Fibroblast of the aortic adventitia (primary cell): ENCODE measurements at regions not wholly inside any gene's neighbourhood (a gene's known extent, or its start where the extent isn't known, plus 50 kb on each side); places are given as distances from the start of the nearest gene placed in this dataset. TPM values are rescaled to one million over a fixed set of nuclear protein-coding genes. Genes with fewer than 3 reads are reported as not detected.
"Not testable (repeated sequence)": the region's sequence is repeated elsewhere in the genome, so short reads cannot be mapped to it uniquely, and the experiment has no call there.

Experiments used
- DNase-seq: peaks from one replicate; pipeline ENCODE4 v3.0.0-alpha.2; 2010; ENCODE audit warnings: low read depth
- H3K4me3 ChIP-seq: 2 replicates; pipeline ENCODE4 v1.5.1; 2011; ENCODE audit warnings: low read depth, mild to moderate bottlenecking, control low read depth, low read length, moderate library complexity
- small RNA-seq: library from RNA; depleted of rRNA; stranded (forward); fragments of <200 nt; gene quantifications from one replicate; pipeline ENCODE3, GENCODE V24; 2012
- TF ChIP-seq, protein P1 (sequence below): IDR thresholded peaks from 2 replicates; pipeline ENCODE4 v1.5.1; 2011; ENCODE audit warnings: mild to moderate bottlenecking, low read length, control low read depth, inconsistent platforms; ENCODE audit not compliant: insufficient read depth

- TF ChIP-seq, protein P1, sequence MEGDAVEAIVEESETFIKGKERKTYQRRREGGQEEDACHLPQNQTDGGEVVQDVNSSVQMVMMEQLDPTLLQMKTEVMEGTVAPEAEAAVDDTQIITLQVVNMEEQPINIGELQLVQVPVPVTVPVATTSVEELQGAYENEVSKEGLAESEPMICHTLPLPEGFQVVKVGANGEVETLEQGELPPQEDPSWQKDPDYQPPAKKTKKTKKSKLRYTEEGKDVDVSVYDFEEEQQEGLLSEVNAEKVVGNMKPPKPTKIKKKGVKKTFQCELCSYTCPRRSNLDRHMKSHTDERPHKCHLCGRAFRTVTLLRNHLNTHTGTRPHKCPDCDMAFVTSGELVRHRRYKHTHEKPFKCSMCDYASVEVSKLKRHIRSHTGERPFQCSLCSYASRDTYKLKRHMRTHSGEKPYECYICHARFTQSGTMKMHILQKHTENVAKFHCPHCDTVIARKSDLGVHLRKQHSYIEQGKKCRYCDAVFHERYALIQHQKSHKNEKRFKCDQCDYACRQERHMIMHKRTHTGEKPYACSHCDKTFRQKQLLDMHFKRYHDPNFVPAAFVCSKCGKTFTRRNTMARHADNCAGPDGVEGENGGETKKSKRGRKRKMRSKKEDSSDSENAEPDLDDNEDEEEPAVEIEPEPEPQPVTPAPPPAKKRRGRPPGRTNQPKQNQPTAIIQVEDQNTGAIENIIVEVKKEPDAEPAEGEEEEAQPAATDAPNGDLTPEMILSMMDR = no peak
- no peak overlapping the region for H3K4me3 ChIP-seq
- peak; percentile 86 for DNase-seq
Observed at GRCh38 chr13:46468570-46469463, 81.8 kb upstream of the RUBCNL start.

DNA sequence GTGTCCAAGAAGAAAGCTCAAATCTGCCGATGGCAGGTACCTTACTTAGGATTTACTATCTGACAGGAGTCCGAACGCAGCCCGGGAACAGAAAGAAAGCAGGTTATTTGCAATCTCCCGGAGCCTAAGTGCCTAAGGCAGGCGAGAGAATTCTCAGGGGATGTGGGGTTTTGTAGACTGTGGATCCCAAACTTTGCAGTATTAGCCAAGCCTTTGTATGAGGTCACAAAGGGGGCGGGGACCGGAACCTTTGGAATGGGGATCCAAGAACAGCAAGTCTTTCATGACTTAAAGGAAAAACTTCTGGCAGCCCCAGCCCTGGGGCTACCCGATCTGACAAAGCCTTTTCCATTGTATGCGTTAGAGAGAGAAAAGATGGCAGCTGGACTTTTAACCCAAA is 80.6 kb upstream of the RUBCNL start:
- peak; percentile 82 for DNase-seq
- H3K4me3 ChIP-seq = not testable (repeated sequence)

DNA sequence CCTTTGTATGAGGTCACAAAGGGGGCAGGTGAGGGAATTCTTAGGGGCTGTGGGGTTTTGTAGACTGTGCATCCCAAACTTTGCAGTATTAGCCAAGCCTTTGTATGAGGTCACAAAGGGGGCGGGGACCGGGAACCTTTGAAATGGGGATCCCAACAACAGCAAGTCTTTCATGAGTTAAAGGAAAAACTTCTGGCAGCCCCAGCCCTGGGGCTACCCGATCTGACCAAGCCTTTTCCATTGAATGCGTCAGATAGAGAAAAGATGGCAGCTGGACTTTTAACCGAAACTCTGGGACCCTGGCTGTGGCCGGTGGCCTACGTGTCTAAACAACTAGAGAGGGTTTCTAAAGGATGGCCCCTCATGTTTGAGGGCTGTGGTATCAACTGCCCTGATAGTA is 79.0 kb upstream of the RUBCNL start:
- H3K4me3 ChIP-seq, DNase-seq: not testable (repeated sequence)

GRCh38 chr13:46463719-46464118 is 76.7 kb upstream of the RUBCNL start:
- TF ChIP-seq, protein P1 = no peak

DNA sequence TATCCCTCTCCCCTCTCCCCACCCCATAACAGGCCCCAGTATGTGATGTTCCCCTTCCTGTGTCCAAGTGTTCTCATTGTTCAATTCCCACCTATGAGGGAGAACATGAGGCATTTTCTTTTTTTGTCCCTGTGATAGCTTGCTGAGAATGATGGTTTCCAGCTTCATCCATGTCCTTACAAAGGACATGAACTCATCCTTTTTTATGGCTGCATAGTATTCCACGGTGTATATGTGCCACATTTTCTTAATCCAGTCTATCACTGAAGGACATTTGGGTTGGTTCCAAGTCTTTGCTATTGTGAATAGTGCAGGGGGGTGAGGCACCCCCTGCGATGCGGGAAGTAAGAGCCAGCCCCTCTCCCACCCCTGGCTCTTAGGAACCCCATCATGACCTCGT is 73.2 kb upstream of the RUBCNL start:
- not testable (repeated sequence) for H3K4me3 ChIP-seq, DNase-seq

More at GRCh38 chr13:46463719-46464118, 76.7 kb upstream of the RUBCNL start:
- no peak overlapping the region for H3K4me3 ChIP-seq
- no peak for DNase-seq

- not testable (repeated sequence) for DNase-seq, H3K4me3 ChIP-seq
Observed at GRCh38 chr13:46457255-46457654, 70.2 kb upstream of the RUBCNL start.

- not testable (repeated sequence) for H3K4me3 ChIP-seq
- DNase-seq = peak; percentile 62
- TF ChIP-seq, protein P1 = peak; percentile 40
Observed at GRCh38 chr13:46455924-46456323, 68.9 kb upstream of the RUBCNL start.

- H3K4me3 ChIP-seq, DNase-seq: not testable (repeated sequence)
Observed at GRCh38 chr13:46451145-46451544, 64.1 kb upstream of the RUBCNL start.

DNA sequence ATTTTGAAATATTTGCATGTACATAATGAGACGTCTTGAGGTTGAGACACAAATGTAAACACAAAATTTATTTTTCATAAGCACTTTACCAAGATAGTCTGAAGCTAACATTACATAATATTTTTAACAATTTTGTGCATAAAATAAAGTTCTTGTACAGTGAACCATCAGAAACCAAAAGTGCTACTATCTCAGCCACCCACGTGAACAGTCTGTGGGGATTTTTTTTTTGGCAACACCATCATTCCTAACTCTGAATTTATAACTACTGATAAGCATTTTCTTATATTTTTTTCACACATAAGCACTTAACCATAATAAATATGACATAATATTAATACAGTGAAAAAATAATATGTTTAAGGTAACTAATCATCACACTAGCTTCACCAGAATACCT is 62.9 kb upstream of the RUBCNL start:
- not testable (repeated sequence) for DNase-seq, H3K4me3 ChIP-seq

DNA sequence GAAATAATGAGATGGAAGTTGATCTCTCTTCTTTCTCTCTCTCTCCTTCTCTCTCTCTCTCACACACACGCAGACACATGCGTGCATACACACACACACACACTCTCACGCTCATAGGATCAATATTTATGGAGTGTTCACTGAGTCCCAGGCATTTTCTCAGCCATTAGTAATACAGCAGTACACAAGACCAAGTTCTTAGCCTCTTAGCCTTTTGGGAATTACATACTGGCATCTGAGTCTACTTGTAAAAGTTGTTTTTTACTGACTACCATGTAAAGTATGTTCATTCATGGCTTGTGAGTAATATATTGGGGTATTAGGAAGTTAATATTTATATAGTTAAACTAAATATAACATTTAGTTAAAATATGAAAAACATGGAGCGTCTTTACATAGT is 61.1 kb upstream of the RUBCNL start:
- DNase-seq = peak; percentile 14
- not testable (repeated sequence) for H3K4me3 ChIP-seq

DNA sequence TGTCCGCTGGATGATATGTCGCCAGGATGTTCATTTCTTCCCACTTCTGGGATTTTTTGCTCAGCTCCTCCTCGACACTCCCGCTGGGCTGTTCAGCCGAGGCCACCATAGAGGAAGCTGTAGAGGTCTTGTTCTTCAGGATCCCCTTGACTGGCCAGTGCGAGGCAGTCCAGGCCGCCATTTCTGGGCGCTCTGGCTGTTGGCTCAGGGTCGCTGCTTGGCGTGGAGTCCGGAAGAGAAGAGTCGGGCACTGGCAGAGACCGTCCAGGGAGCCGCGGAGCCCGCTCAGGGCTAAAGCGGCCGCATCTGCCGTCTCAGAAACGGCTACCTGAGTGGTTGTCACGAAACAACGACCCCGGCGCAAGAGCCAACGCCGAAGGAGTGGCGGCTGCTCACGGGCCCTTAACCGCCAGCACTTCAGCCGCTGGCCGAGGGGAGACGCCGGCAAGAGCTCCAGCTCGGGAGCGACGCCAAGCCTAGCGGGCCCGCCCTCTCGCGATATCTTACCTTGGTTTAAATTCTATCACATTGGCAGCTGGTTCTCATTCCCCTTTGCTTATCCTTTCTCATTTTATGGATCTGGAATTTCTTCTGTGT is 50.9 kb upstream of the RUBCNL start:
- DNase-seq = peak; percentile 3
- H3K4me3 ChIP-seq = not testable (repeated sequence)

Small RNA genes in the stretch of these regions (small RNA-seq; reads per million reads assigned to genes)
- gene COX17P1 = not detected
